Adrenal gland (tissue), 5 donors: ENCODE measurements at regions not wholly inside any gene's neighbourhood (a gene's known extent, or its start where the extent isn't known, plus 50 kb on each side); places are given as distances from the start of the nearest gene placed in this dataset.

ENCODE experiments used
- POLR2A ChIP-seq, 2 donors: fragments of 450-650 bp; IDR thresholded peaks; one replicate each; pipeline ENCODE4 v1.6.1; 2017; ENCODE audit warnings: antibody characterized with exemption in 2 of 2, mild to moderate bottlenecking in 2 of 2, moderate library complexity in 1 of 2
- TF ChIP-seq, protein P1 (sequence below), 6 experiments: fragments of 450-650 bp in 4 of 6; fragments of 200-600 bp in 2 of 6; sonication (generic) in 1 of 6; IDR thresholded peaks; 1 replicate in 5 of 6; 2 replicates in 1 of 6; pipeline versions ENCODE4 v1.5.1 to v1.8.0; 2016 to 2021; ENCODE audit warnings: antibody characterized with exemption in 6 of 6, mild to moderate bottlenecking in 2 of 6, moderate library complexity in 1 of 6
- donor health status: DM: no; HTN: no; CAD: no.

DNA sequence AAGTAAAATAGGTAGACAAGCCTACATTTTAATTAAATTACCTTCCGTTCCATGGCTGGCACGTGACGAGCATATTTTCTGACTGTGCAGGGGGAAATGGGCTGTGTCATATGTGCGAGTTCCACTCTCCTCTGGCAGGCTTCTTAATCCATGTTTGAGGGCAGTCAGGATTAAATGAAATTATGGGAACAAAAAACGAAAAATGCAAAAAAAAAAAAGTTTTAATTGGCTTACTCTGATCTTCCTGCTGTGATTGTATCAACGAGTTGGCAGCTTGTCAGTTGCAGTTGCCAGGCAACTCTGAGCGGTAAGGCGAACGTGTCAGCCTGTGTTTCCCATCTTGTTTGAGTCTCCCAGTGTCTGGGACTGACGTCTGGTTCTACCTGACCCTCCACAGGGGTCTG is 302.9 kb upstream of the XYLT1 start:
- TF ChIP-seq, protein P1, sequence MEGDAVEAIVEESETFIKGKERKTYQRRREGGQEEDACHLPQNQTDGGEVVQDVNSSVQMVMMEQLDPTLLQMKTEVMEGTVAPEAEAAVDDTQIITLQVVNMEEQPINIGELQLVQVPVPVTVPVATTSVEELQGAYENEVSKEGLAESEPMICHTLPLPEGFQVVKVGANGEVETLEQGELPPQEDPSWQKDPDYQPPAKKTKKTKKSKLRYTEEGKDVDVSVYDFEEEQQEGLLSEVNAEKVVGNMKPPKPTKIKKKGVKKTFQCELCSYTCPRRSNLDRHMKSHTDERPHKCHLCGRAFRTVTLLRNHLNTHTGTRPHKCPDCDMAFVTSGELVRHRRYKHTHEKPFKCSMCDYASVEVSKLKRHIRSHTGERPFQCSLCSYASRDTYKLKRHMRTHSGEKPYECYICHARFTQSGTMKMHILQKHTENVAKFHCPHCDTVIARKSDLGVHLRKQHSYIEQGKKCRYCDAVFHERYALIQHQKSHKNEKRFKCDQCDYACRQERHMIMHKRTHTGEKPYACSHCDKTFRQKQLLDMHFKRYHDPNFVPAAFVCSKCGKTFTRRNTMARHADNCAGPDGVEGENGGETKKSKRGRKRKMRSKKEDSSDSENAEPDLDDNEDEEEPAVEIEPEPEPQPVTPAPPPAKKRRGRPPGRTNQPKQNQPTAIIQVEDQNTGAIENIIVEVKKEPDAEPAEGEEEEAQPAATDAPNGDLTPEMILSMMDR (IDR thresholded peaks at IDR 0.05): no peak
- no peak for TF ChIP-seq POLR2A (IDR thresholded peaks at IDR 0.05)
